GM10266 (cell line): ENCODE measurements at regions not wholly inside any gene's neighbourhood (a gene's known extent, or its start where the extent isn't known, plus 50 kb on each side); places are given as distances from the start of the nearest gene placed in this dataset.

Experiments used
- DNase-seq: peaks from one replicate; pipeline ENCODE4 v3.0.0; 2012; ENCODE audit errors: extremely low spot score
- TF ChIP-seq, protein P1 (sequence below): IDR thresholded peaks from 2 replicates; pipeline ENCODE4 v1.5.1; 2012; ENCODE audit warnings: mild to moderate bottlenecking, low read depth; ENCODE audit not compliant: control insufficient read depth, insufficient read depth; ENCODE audit errors: missing control alignments

DNA sequence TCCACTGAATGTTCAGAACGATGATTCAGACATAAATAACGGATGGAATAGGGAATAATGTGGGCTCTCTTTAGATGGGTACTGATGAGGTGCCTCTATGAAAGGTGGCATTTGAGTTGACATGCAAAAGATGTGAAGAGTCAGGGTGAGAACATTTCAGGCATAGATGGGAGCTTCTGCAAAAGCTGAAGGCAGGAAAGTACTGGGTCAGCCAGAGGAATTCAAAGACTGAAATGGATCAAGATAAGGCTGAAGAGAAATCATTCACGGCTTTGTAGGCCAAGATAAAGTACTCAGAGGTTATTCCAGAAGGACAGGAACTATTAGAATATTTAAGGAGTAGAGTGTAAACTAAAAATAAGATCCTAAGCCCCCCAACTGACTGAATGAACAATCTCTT, 189.6 kb upstream of the MCTP2 start:
- TF ChIP-seq, protein P1, sequence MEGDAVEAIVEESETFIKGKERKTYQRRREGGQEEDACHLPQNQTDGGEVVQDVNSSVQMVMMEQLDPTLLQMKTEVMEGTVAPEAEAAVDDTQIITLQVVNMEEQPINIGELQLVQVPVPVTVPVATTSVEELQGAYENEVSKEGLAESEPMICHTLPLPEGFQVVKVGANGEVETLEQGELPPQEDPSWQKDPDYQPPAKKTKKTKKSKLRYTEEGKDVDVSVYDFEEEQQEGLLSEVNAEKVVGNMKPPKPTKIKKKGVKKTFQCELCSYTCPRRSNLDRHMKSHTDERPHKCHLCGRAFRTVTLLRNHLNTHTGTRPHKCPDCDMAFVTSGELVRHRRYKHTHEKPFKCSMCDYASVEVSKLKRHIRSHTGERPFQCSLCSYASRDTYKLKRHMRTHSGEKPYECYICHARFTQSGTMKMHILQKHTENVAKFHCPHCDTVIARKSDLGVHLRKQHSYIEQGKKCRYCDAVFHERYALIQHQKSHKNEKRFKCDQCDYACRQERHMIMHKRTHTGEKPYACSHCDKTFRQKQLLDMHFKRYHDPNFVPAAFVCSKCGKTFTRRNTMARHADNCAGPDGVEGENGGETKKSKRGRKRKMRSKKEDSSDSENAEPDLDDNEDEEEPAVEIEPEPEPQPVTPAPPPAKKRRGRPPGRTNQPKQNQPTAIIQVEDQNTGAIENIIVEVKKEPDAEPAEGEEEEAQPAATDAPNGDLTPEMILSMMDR = no peak
- no peak for DNase-seq

- TF ChIP-seq, protein P1 = no peak
- no peak for DNase-seq
Observed at GRCh38 chr15:94040541-94041248, 190.7 kb upstream of the MCTP2 start.

DNA sequence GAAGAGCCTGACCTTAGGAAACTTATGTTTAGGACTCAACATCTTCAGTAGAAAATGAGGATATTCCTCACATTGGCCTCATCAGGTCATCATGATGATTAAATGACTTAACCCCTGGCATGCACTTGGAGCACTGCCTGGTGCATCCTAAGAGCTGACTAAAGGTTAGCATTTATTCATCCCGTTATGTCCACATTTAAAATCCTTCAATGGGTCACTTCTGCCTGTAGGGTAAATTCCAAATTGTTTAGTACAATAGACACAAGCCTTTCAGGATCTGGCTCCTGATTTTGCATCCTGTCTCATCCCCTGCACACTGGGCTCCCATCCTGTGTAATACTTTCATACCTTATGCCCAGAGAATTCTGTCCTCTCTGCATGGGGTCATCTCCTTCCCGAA, 195.2 kb upstream of the MCTP2 start:
- TF ChIP-seq, protein P1 = no peak
- DNase-seq = no peak

DNA sequence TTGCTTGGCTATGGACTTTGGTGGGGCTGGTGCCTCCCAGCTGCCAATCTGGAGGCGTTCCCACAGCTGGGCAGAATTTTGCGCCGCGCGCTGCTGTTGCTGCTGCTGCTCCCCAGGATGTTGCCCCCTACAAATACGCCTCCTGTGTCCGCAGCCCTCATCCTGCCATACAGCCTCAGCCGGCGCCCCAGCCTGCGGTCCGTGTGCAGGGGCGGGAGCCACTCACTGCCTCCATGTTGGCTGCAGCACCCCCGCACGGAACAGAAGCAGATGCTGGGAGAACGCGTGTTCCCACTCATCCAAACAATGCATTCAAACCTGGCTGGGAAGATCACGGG, 197.7 kb upstream of the MCTP2 start:
- DNase-seq = no peak
- TF ChIP-seq, protein P1 = no peak

DNA sequence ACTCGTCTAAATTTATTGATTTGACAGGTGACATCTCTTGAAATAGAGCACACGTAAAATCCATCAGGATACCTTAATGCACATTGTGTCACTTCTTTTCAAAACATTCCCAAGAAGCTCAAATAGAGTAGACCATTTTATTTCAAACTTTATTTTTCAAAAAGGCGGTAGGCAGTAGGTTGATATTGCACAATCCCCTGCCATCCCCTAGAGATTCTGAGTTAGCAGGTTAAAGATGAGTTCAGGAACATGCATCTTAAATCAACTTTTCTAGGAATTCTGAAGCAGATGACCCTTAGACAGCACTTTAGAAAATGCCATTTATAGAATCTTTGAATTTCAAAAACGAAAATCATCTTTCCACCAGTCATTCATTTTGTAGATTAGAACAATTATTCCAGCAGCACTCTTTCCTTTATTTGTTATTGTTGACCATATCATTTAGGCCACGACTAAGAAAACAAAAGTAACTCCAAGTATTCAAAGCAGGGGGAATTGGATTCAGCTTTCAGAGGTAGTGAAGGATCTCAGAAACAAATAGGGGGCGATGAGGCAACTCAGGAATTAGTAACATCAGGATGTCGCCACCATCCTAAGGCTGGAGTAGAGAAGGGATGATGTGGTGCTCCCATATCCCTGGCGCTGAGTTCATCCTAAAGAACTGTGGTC, 198.2 kb upstream of the MCTP2 start:
- TF ChIP-seq, protein P1 = no peak
- no peak for DNase-seq

DNA sequence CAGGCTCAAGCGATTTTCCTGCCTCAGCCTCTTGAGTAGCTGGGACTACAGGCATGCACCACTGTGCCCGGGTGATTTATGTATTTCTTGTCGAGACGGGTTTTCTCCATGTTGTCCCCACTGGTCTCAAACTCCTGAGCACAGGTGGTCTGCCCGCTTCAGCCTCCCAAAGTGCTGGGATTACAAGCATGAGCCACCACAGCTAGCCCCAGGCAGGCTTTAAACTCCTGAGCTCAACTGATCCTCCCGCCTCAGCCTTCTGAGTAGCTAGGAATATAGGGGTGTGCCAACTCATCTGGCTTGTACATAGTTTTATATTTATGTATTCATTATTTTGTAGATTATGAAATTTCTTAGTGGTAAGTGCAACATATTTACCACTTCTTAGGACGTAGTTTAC, 198.8 kb upstream of the MCTP2 start:
- no peak for DNase-seq
- TF ChIP-seq, protein P1 = no peak

- no peak for DNase-seq
- TF ChIP-seq, protein P1 = no peak
Observed at GRCh38 chr15:94031072-94031471, 200.3 kb upstream of the MCTP2 start.
